Occipital lobe (tissue), 1 donor: ENCODE measurements at regions not wholly inside any gene's neighbourhood (a gene's known extent, or its start where the extent isn't known, plus 50 kb on each side); places are given as distances from the start of the nearest gene placed in this dataset.
"Not testable (repeated sequence)": the region's sequence is repeated elsewhere in the genome, so short reads cannot be mapped to it uniquely, and the experiment has no call there.

Experiments used
- DNase-seq: peaks from one replicate; lab custom pipeline; 2025; lab: John Stamatoyannopoulos, UW

- DNase-seq, result no peak
Observed at GRCh38 chr3:132084982-132085381, 50.2 kb upstream of the CPNE4 start.

GRCh38 chr3:132087356-132087755, 52.5 kb upstream of the CPNE4 start:
- DNase-seq, result no peak

GRCh38 chr3:132088291-132088690, 53.5 kb upstream of the CPNE4 start:
- no peak for DNase-seq

- peak; percentile 51 for DNase-seq
Observed at GRCh38 chr3:132090921-132091320, 56.1 kb upstream of the CPNE4 start.

GRCh38 chr3:132116601-132117000, 81.8 kb upstream of the CPNE4 start:
- DNase-seq, result no peak

GRCh38 chr3:132117642-132118041, 82.8 kb upstream of the CPNE4 start:
- no peak for DNase-seq

GRCh38 chr3:132119531-132119930, 84.7 kb upstream of the CPNE4 start:
- DNase-seq, result no peak

- no peak for DNase-seq
Observed at GRCh38 chr3:132124096-132124495, 89.3 kb upstream of the CPNE4 start.

- DNase-seq, result no peak
Observed at GRCh38 chr3:132124651-132125284, 90.0 kb upstream of the CPNE4 start.

GRCh38 chr3:132134611-132135010, 99.8 kb upstream of the CPNE4 start:
- DNase-seq, result no peak

- DNase-seq, result no peak
Observed at GRCh38 chr3:132135628-132136333, 101.0 kb upstream of the CPNE4 start.

- DNase-seq, result no peak
Observed at GRCh38 chr3:132136334-132136716, 101.5 kb upstream of the CPNE4 start.

GRCh38 chr3:132136902-132137301, 102.1 kb upstream of the CPNE4 start:
- not testable (repeated sequence) for DNase-seq

- DNase-seq, result no peak
Observed at GRCh38 chr3:132145833-132146232, 111.0 kb upstream of the CPNE4 start.

- DNase-seq, result no peak
Observed at GRCh38 chr3:132154619-132155018, 119.8 kb upstream of the CPNE4 start.

- no peak for DNase-seq
Observed at GRCh38 chr3:132159145-132159544, 124.3 kb upstream of the CPNE4 start.

GRCh38 chr3:132160198-132160597, 125.4 kb upstream of the CPNE4 start:
- DNase-seq, result no peak

- no peak for DNase-seq
Observed at GRCh38 chr3:132161608-132162007, 126.8 kb upstream of the CPNE4 start.

- DNase-seq, result no peak
Observed at GRCh38 chr3:132164469-132165092, 129.8 kb upstream of the CPNE4 start.

GRCh38 chr3:132167870-132168269, 133.1 kb upstream of the CPNE4 start:
- no peak for DNase-seq

GRCh38 chr3:132174500-132174899, 139.7 kb upstream of the CPNE4 start:
- DNase-seq, result no peak

- DNase-seq, result no peak
Observed at GRCh38 chr3:132180337-132180791, 136.8 kb upstream of the ACP3 start.

GRCh38 chr3:132183811-132184210, 133.4 kb upstream of the ACP3 start:
- DNase-seq, result no peak
